SU-DHL-6 (cell line): ENCODE measurements at regions not wholly inside any gene's neighbourhood (a gene's known extent, or its start where the extent isn't known, plus 50 kb on each side); places are given as distances from the start of the nearest gene placed in this dataset.

Source experiments
- H2AFZ ChIP-seq: fragments of 200-600 bp; sonication (generic); 2 replicates; pipeline ENCODE4 v1.6.1; 2014; ENCODE audit warnings: low read depth, mild to moderate bottlenecking, moderate library complexity, mixed read lengths, antibody characterized with exemption, low read length; ENCODE audit not compliant: severe bottlenecking
- H3F3A ChIP-seq: fragments of 200-600 bp; shearing (Covaris generic); 2 replicates; pipeline ENCODE4 v1.6.0; 2016; ENCODE audit warnings: antibody characterized with exemption, mild to moderate bottlenecking; ENCODE audit not compliant: insufficient read depth
- H3K27ac ChIP-seq: fragments of 200-600 bp; sonication (generic); 2 replicates; pipeline ENCODE4 v1.5.1; 2016; ENCODE audit warnings: low read depth, mild to moderate bottlenecking, low read length, moderate library complexity, mixed read lengths
- H3K27me3 ChIP-seq: fragments of 200-600 bp; sonication (generic), shearing (Covaris generic); 2 replicates; pipeline ENCODE4 v1.6.0; 2014; ENCODE audit warnings: mild to moderate bottlenecking, low read length
- H3K36me3 ChIP-seq: fragments of 200-600 bp; sonication (generic); 2 replicates; pipeline ENCODE4 v1.6.1; 2014; ENCODE audit warnings: mild to moderate bottlenecking, low read length, mixed read lengths
- H3K4me2 ChIP-seq: fragments of 300-600, 200-600 bp; shearing (Covaris generic), sonication (generic); 2 replicates; pipeline ENCODE4 v1.6.0; 2014; ENCODE audit warnings: low read length, low read depth, mild to moderate bottlenecking; ENCODE audit not compliant: poor library complexity, severe bottlenecking
- H3K4me3 ChIP-seq: fragments of 200-600 bp; sonication (generic); 2 replicates; pipeline ENCODE4 v1.5.1; 2014; ENCODE audit warnings: antibody characterized with exemption, low read length, mild to moderate bottlenecking, mixed read lengths; ENCODE audit not compliant: insufficient read depth, poor library complexity, severe bottlenecking
- H3K79me2 ChIP-seq: fragments of 200-600 bp; sonication (generic); 2 replicates; pipeline ENCODE4 v1.6.1; 2014; ENCODE audit warnings: mild to moderate bottlenecking, low read length, moderate library complexity; ENCODE audit not compliant: insufficient read depth
- H3K9ac ChIP-seq: fragments of 200-600 bp; sonication (generic); 2 replicates; pipeline ENCODE4 v1.7.0; 2014; ENCODE audit warnings: mild to moderate bottlenecking, low read length
- H3K9me2 ChIP-seq: fragments of 200-600 bp; sonication (generic); replicated peaks from 2 replicates; pipeline ENCODE4 v1.6.1; 2014; ENCODE audit warnings: low read length; ENCODE audit not compliant: insufficient read depth
- H3K9me3 ChIP-seq: fragments of 200-600 bp; sonication (generic); 2 replicates; pipeline ENCODE4 v1.6.1; 2014; ENCODE audit warnings: low read length, mixed read lengths; ENCODE audit not compliant: insufficient read depth
- H4K20me1 ChIP-seq: fragments of 200-600 bp; sonication (generic); 2 replicates; pipeline ENCODE4 v1.6.1; 2014; ENCODE audit warnings: low read depth, mild to moderate bottlenecking, antibody characterized with exemption, low read length, moderate library complexity, mixed read lengths
- EZH2phosphoT487 ChIP-seq: fragments of 200-600 bp; sonication (generic), shearing (Covaris generic); conservative IDR thresholded peaks from 2 replicates; pipeline ENCODE4 v1.6.1; 2018; ENCODE audit warnings: mild to moderate bottlenecking, antibody characterized with exemption, low read length, moderate library complexity, mixed read lengths
- TF ChIP-seq, protein P1 (sequence below): fragments of 200-600 bp; sonication (generic); IDR thresholded peaks from one replicate; pipeline ENCODE4 v1.5.1; 2017; ENCODE audit warnings: antibody characterized with exemption, mild to moderate bottlenecking, low read length, moderate library complexity; ENCODE audit not compliant: insufficient read depth, poor library complexity, severe bottlenecking

DNA sequence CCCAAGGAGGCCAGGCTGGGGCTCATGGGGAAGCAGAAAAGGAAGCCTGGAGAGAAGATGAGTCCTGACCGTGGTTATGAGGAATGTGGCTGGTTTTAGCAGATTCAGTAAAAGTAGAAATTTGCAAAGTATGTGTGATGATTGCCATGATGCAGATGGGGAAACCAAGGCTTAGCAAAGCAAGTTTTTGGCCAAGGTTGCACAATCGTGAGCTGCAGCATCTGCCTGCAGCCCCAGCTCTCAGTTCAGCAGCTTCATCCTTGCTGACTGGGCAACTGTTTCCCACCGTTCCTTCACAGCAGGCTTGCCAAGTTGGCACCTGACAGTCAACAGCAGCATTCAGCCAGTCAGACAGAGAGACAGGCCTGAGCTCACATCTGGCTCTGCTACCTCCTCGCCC is 656.7 kb downstream of the MED13L start:
- no peak for TF ChIP-seq EZH2phosphoT487
- TF ChIP-seq, protein P1, sequence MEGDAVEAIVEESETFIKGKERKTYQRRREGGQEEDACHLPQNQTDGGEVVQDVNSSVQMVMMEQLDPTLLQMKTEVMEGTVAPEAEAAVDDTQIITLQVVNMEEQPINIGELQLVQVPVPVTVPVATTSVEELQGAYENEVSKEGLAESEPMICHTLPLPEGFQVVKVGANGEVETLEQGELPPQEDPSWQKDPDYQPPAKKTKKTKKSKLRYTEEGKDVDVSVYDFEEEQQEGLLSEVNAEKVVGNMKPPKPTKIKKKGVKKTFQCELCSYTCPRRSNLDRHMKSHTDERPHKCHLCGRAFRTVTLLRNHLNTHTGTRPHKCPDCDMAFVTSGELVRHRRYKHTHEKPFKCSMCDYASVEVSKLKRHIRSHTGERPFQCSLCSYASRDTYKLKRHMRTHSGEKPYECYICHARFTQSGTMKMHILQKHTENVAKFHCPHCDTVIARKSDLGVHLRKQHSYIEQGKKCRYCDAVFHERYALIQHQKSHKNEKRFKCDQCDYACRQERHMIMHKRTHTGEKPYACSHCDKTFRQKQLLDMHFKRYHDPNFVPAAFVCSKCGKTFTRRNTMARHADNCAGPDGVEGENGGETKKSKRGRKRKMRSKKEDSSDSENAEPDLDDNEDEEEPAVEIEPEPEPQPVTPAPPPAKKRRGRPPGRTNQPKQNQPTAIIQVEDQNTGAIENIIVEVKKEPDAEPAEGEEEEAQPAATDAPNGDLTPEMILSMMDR, result no peak
- H3K9ac ChIP-seq, result no peak overlapping the region
- H3F3A ChIP-seq, result no peaks in the 10 kb centered on the region
- no peaks in the 10 kb centered on the region for H3K9me3 ChIP-seq
- H3K9me2 ChIP-seq, result no peaks in the 10 kb centered on the region
- H4K20me1 ChIP-seq, result no peaks in the 10 kb centered on the region
- H3K27me3 ChIP-seq, result no peaks in the 10 kb centered on the region
- H3K79me2 ChIP-seq, result no peaks in the 10 kb centered on the region
- H3K4me2 ChIP-seq, result no peak overlapping the region
- no peak overlapping the region for H3K27ac ChIP-seq
- no peaks in the 10 kb centered on the region for H3K36me3 ChIP-seq
- no peak overlapping the region for H2AFZ ChIP-seq
- no peak overlapping the region for H3K4me3 ChIP-seq

DNA sequence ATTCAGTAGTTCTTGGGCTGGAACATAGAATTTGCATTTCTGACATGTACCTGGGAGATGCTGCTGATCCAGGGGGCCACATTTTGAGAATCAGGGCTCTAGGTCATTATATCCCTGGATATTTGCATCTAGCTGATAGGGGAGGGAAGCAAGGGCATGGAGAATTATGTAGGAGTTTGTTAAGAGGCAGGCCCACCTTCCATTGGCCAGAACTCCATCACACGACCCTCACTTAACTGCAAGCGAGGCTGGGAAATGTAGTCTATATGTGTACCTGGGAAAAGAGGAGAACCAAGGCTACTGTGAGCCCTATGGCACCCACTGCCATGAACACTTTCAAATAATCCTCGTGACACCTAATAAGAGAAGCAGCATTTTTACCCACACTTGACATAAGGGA is 657.6 kb downstream of the MED13L start:
- Histone ChIP-seq H3K4me3 (no peak overlapping the region), H3K79me2 (no peaks in the 10 kb centered on the region), H3K36me3 (no peaks in the 10 kb centered on the region), H3F3A (no peaks in the 10 kb centered on the region), H3K4me2 (no peak overlapping the region), H3K27ac (no peak overlapping the region), H3K27me3 (no peaks in the 10 kb centered on the region), H3K9ac (no peak overlapping the region), H4K20me1 (no peaks in the 10 kb centered on the region), H2AFZ (no peak overlapping the region), H3K9me2 (no peaks in the 10 kb centered on the region), H3K9me3 (no peaks in the 10 kb centered on the region)
- no peak for TF ChIP-seq EZH2phosphoT487
- TF ChIP-seq, protein P1, result no peak

DNA sequence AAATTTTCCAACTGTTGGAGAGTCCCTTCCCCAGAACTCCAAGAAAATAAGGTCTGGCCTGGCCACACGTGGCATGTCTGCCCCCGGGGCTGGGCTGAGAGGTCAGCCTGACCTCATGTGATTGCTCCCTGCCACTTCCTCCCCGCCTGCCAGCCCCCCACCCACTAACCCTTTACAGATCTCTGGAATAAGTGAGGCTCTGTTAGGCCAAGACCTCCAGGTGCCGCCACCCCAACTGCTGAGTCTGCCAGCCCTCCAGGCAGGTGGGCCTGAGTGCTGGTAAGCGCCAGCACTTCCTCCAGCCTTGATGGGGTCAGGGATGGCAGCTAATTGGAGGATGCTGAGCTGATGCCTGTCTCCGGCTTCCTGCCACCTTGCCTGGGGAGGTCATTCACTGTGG is 658.4 kb downstream of the MED13L start:
- no peak overlapping the region for H2AFZ ChIP-seq
- H3K4me3 ChIP-seq, result no peak overlapping the region
- H3K27ac ChIP-seq, result no peak overlapping the region
- no peaks in the 10 kb centered on the region for H3F3A ChIP-seq
- no peaks in the 10 kb centered on the region for H3K79me2 ChIP-seq
- no peaks in the 10 kb centered on the region for H3K27me3 ChIP-seq
- H3K9me3 ChIP-seq, result no peaks in the 10 kb centered on the region
- H3K9me2 ChIP-seq, result no peaks in the 10 kb centered on the region
- TF ChIP-seq, protein P1, result no peak
- TF ChIP-seq EZH2phosphoT487, result no peak
- H3K4me2 ChIP-seq, result no peak overlapping the region
- H4K20me1 ChIP-seq, result no peaks in the 10 kb centered on the region
- H3K9ac ChIP-seq, result no peak overlapping the region
- no peaks in the 10 kb centered on the region for H3K36me3 ChIP-seq
